ENCODE measurements at regions not wholly inside any gene's neighbourhood (a gene's known extent, or its start where the extent isn't known, plus 50 kb on each side); places are given as distances from the start of the nearest gene placed in this dataset.
"Not testable (repeated sequence)": the region's sequence is repeated elsewhere in the genome, so short reads cannot be mapped to it uniquely, and the experiment has no call there.

GRCh38 chr9:124084087-124084486 is 72.5 kb downstream of the LHX2 start:
- DNase-seq (ENCODE audit: low spot score) = no peak

GRCh38 chr9:124087226-124087625 is 75.7 kb downstream of the LHX2 start:
- no peak for DNase-seq (ENCODE audit: low spot score)

DNA sequence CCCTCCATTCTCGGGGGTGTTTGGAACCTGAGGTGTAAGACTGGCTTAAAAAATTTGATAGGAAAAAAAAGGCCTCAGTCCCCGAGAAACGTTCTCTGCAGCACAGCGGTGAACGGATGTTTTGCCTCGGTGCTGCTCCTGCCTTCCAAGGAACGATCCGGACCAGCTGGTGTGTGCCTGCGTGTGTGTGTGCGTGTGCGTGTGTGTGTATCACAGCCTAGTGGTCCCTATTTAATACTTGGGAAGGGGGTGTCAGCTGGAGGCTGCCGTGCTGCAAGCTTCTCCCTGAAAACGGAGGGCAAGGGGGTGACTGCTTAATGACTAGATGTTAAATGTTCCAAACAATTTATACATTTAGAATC is 76.9 kb downstream of the LHX2 start:
- no peak for DNase-seq (ENCODE audit: low spot score)

DNA sequence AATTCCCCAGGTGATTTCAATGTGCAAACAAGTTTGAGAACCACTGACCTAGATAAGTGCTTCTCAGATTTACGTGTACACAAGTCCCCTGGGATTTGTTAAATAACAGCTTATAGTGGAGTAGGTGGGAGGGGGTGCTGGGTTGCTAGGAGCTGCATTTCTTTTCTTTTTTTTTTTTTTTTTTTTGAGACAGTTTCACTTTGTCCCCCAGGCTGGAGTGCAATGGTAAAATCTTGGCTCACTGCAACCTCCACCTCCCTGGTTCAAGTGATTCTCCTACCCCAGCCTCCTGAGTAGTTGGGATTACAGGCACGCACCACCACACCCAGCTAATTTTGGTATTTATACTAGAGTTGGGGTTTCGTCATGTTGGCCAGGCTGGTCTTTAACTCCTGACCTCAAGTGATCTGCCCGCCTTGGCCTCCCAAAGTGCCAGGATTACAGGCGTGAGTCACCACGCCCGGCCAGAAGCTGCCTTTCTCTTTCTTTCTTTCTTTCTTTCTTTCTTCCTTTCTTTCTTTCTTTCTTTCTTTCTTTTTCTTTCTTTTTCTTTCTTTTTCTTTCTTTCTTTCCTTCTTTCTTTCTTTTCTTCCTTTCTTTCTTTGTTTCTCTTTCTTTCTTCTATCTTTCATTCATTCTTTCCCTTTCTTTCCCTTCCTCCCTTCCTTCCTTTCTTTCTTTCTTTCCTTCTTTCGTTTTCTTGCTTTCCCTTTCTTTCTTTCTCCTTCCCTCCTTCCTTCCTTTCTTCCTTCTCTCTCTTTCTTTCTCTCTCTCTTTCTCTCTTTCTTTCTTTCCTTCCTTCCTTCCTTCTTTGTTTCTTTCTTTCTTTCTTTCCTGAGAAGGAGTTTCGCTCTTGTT is 78.3 kb downstream of the LHX2 start:
- not testable (repeated sequence) for DNase-seq (ENCODE audit: low spot score)

GRCh38 chr9:124098141-124098905 is 86.8 kb downstream of the LHX2 start:
- DNase-seq (ENCODE audit: low spot score) = no peak

DNA sequence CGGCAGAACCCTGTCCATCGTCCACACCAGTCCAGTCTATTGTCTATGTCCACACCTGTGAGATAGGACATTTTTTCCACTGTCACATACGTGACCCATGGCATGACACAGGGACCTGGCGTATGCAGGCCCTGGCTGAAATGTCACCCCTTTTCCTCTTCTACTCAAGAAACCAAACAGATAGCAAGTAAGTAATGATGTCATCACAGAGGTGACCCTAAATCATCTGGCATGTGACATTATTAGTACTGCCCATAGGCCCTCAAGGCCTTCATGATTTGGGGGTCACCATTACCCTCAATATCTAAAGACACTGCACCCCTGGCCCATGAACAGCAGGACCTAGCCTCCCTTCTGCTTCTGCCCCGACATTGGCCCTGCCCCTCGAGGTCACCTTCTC is 88.3 kb downstream of the LHX2 start:
- DNase-seq (ENCODE audit: low spot score) = no peak

DNA sequence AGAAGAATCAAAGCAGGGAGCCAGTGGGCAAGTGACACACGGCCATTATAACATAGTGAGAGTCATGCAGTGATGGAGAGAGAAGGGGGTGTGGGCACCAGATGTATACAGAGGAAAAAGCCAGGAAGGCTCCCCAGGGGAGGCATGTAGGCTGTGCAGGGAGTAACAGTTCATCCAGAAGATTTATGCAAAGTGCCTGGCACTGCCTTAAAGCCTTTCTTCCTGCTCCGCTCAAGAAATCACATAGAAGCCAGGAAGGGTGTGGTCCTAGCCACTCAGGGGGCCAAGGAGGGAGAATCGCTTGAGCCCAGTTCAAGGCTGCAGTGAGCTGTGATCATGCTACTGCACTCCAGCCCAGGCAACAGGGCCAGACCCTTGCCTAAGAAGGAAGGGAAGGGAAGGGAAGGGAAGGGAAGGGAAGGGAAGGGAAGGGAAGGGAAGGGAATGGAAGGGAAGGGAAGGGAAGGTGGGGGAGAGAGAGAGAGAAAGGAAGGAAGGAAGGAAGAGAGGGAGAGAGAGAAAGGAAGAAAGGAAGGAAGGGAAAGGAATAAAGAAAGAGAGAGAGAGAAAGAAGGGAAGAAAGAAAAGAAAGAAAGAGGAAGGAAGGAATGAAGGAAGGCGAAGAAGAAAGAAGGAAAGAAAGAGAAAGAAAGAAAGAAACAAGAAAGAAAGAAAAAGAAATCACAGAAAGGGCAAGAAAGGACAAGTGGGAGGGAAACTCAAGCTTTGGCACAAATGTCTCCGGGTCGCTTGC is 89.8 kb downstream of the LHX2 start:
- DNase-seq (ENCODE audit: low spot score) = no peak

- no peak for DNase-seq (ENCODE audit: low spot score)
Observed at GRCh38 chr9:124101969-124102345, 90.4 kb downstream of the LHX2 start.

DNA sequence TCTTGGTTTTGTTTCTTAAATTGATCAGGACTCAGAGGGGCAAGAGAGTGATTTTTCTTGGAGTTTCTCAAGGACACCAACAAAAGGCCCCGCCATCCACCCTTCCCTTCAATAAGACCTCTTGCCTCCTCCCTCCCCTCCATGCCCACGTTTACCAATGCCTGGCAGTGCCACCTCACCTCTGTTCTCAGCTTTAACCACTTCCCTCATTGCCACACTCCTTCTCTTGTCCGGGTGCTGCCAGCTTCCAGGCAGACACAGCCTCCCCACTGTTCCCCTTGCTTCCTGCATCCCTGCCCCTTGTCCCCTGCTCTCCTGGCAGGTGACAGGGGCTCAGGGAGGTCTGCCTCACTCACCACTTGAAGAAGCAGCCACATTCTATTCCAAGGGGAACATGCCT is 90.8 kb downstream of the LHX2 start:
- DNase-seq (ENCODE audit: low spot score) = no peak

DNA sequence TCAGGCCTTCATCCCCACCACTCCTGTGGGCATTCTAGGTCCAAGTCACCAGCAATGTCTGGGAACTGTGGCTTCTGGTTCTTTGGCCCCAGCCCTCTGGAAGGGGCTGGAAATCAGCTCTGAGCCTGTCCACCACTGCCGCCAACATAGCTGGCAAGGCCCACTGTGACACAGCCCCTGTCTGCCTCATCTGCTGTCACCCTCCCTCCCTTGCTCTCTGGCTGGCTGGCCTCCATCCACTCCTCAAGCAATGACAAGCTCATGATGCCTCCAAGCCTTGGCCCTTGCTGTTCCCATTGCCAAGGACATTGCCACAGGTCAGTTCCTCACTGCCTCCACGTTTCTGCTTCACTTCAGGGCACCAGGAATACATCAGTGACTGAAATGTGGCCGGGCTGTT is 93.7 kb downstream of the LHX2 start:
- DNase-seq (ENCODE audit: low spot score) = no peak

- no peak for DNase-seq (ENCODE audit: low spot score)
Observed at GRCh38 chr9:124108216-124108615, 96.6 kb downstream of the LHX2 start.

GRCh38 chr9:124110307-124110915 is 98.8 kb downstream of the LHX2 start:
- DNase-seq (ENCODE audit: low spot score) = peak; percentile 78

DNA sequence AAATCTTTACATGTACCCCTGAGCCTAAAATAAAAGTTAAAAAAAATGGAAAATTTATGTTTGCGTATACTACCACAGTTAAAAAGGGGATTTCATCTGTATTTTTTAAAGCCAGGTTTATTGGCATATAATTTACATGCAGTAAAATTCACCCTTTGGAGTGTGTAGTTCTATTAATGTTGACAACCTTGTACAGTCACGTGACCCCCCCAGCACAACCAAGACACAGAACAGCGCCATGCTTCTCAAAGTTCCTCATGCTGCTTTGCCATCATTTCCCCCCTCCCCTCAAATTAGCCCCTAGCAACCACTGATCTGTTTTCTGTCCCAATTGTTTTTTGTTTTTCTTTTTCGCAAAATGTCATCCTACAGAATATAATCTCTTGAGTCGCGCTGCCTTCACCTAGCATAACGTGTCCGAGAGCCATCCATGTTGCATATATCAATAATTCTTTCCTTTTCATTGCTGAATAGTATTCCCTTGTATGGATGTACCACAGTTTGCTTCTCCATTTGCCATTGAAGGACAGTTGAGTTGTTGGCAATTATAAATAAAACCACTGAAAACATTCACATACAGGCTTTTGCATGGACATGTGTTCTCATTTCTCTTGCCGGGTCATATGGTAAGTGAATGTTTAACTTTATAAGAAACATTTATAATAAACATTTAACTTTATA is 105.3 kb downstream of the LHX2 start:
- no peak for DNase-seq (ENCODE audit: low spot score)

GRCh38 chr9:124118894-124119293 is 107.3 kb downstream of the LHX2 start:
- no peak for DNase-seq (ENCODE audit: low spot score)

- DNase-seq (ENCODE audit: low spot score) = no peak
Observed at GRCh38 chr9:124120272-124120671, 108.7 kb downstream of the LHX2 start.

DNA sequence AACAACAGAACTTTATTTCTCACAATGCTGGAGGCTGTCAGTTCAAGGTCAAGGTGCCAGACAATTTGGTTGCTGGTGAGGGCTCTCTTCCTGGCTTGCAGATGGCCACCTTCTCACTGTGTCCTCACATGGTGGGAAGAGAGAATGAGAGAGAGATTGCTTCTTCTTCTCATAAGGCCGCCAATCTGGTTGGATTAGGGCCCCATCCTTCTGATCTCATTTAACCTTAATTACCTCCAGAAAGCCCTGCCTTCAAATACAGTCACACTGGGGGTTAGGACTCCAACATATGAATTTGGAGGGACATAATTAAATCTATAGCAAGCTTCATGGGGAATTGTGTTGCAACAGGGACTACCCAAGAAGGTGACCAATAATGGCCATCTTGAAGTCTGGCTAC is 110.2 kb downstream of the LHX2 start:
- DNase-seq (ENCODE audit: low spot score) = no peak

DNA sequence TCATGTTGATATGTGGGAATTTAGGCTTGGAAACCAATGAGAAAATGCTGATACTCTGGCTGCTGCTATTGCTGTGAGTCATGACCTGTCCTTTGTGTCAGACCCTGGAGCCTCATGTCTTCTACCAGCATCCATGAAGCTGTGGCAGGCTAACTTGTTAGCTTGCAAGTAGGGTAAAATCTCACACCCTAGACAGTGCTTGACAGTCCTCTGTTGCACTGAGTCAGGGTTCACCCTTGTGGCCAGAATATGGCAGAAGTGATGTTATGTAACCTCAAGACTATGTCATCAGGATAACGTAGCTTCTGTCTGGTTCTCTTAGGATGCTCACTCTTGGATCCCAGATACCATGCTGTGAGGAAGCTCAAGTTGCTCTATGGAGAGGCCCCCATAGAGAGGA is 110.8 kb downstream of the LHX2 start:
- DNase-seq (ENCODE audit: low spot score) = no peak

- DNase-seq (ENCODE audit: low spot score) = no peak
Observed at GRCh38 chr9:124122813-124123462, 111.4 kb downstream of the LHX2 start.

GRCh38 chr9:124123621-124124020 is 112.1 kb downstream of the LHX2 start:
- not testable (repeated sequence) for DNase-seq (ENCODE audit: low spot score)

- no peak for DNase-seq (ENCODE audit: low spot score)
Observed at GRCh38 chr9:124124729-124125650, 113.4 kb downstream of the LHX2 start.
